ENCODE measurements at regions not wholly inside any gene's neighbourhood (a gene's known extent, or its start where the extent isn't known, plus 50 kb on each side); places are given as distances from the start of the nearest gene placed in this dataset.

- Histone ChIP-seq H3K4me3 (no peak overlapping the region), H3K27ac (no peak overlapping the region), H3K4me1 (replicated peaks in 1 of 2) (peaks cover 4 to 40% of the 10 kb centered on the region in 2 donors)
- ATAC-seq (replicated peaks in 6 of 8), result no peak
- in situ Hi-C loops (cut with MboI; ENCODE audit: low pct_unique_long_range_greater_than_20kb in 2 of 9, low sequenced_read_pairs in 9 of 9, unreplicated experiment in 9 of 9), result no loop called here
- 32 to 94% (median 55%) methylated on average over 1 to 5 of the region's 5 CpGs; no CpG with 5 or more reads in 4 of the 10 experiments for WGBS, 10 experiments
Observed at GRCh38 chrX:118218940-118219339, 102.3 kb upstream of the KLHL13 start.

- no peak overlapping the region for H3K4me3 ChIP-seq
- no peak for ATAC-seq (replicated peaks in 6 of 8)
- 17 to 100% (median 96%) methylated on average over 1 of the region's 1 CpG; no CpG with 5 or more reads in 6 of the 10 experiments for WGBS, 10 experiments
- no peak overlapping the region for H3K27ac ChIP-seq
- in situ Hi-C loops (cut with MboI; ENCODE audit: low pct_unique_long_range_greater_than_20kb in 2 of 9, low sequenced_read_pairs in 9 of 9, unreplicated experiment in 9 of 9), result no loop called here
- peaks cover 4 to 40% of the 10 kb centered on the region in 2 donors for H3K4me1 ChIP-seq (replicated peaks in 1 of 2)
Observed at GRCh38 chrX:118219866-118220265, 103.3 kb upstream of the KLHL13 start.

GRCh38 chrX:118220509-118220908 lies 103.9 kb upstream of the KLHL13 start:
- 0 to 86% (median 46%) methylated on average over 1 of the region's 1 CpG; no CpG with 5 or more reads in 7 of the 10 experiments for WGBS, 10 experiments
- H3K4me1 ChIP-seq (replicated peaks in 1 of 2), result peaks cover 4 to 40% of the 10 kb centered on the region in 2 donors
- H3K4me3 ChIP-seq, result no peak overlapping the region
- peak overlapping the region in 1 of 2 donors; percentile 11 for H3K27ac ChIP-seq
- in situ Hi-C loops (cut with MboI; ENCODE audit: low pct_unique_long_range_greater_than_20kb in 2 of 9, low sequenced_read_pairs in 9 of 9, unreplicated experiment in 9 of 9), result no loop called here
- ATAC-seq (replicated peaks in 6 of 8), result no peak

GRCh38 chrX:118221270-118221669 lies 104.7 kb upstream of the KLHL13 start:
- peak in 5 of 8 experiments; percentile 35 to 68 (median 47) for ATAC-seq (replicated peaks in 6 of 8)
- in situ Hi-C loops (cut with MboI; ENCODE audit: low pct_unique_long_range_greater_than_20kb in 2 of 9, low sequenced_read_pairs in 9 of 9, unreplicated experiment in 9 of 9), result no loop called here
- 24 to 67% (median 36%) methylated on average over 3 to 4 of the region's 4 CpGs; no CpG with 5 or more reads in 6 of the 10 experiments for WGBS, 10 experiments

GRCh38 chrX:118221733-118222132 lies 105.1 kb upstream of the KLHL13 start:
- ATAC-seq (replicated peaks in 6 of 8), result peak in 4 of 8 experiments; percentile 25 to 62 (median 44)
- 0 to 40% (median 21%) methylated on average over 1 to 3 of the region's 3 CpGs for WGBS, 10 experiments
- H3K4me3 ChIP-seq, result no peak overlapping the region
- peaks cover 4 to 29% of the 10 kb centered on the region in 2 donors for H3K4me1 ChIP-seq (replicated peaks in 1 of 2)
- in situ Hi-C loops (cut with MboI; ENCODE audit: low pct_unique_long_range_greater_than_20kb in 2 of 9, low sequenced_read_pairs in 9 of 9, unreplicated experiment in 9 of 9), result no loop called here
- peak overlapping the region in 1 of 2 donors; percentile 11 for H3K27ac ChIP-seq

More at GRCh38 chrX:118221270-118221669, 104.7 kb upstream of the KLHL13 start:
- H3K27ac ChIP-seq, result peak overlapping the region in 1 of 2 donors; percentile 11
- peaks cover 4 to 34% of the 10 kb centered on the region in 2 donors for H3K4me1 ChIP-seq (replicated peaks in 1 of 2)
- no peak overlapping the region for H3K4me3 ChIP-seq

GRCh38 chrX:118222421-118222820 lies 105.8 kb upstream of the KLHL13 start:
- Histone ChIP-seq H3K27ac (no peak overlapping the region), H3K4me1 (replicated peaks in 1 of 2) (peaks cover 4 to 27% of the 10 kb centered on the region in 2 donors), H3K4me3 (no peak overlapping the region)
- in situ Hi-C loops (cut with MboI; ENCODE audit: low pct_unique_long_range_greater_than_20kb in 2 of 9, low sequenced_read_pairs in 9 of 9, unreplicated experiment in 9 of 9), result no loop called here
- ATAC-seq (replicated peaks in 6 of 8), result no peak

GRCh38 chrX:118225711-118226428 lies 109.3 kb upstream of the KLHL13 start:
- Histone ChIP-seq H3K4me3 (no peak overlapping the region), H3K4me1 (replicated peaks in 1 of 2) (peaks cover 0 to 17% of the 10 kb centered on the region in 2 donors), H3K27ac (no peak overlapping the region)
- WGBS, 10 experiments, result 0 to 100% (median 55%) methylated on average over 1 to 3 of the region's 3 CpGs; no CpG with 5 or more reads in 4 of the 10 experiments
- in situ Hi-C loops (cut with MboI; ENCODE audit: low pct_unique_long_range_greater_than_20kb in 2 of 9, low sequenced_read_pairs in 9 of 9, unreplicated experiment in 9 of 9), result loop anchor here in 1 of 9 experiments (25.0 kb wide), 1 partner anchor 239 kb away; no protein-coding TSS in a partner anchor
- ATAC-seq (replicated peaks in 6 of 8), result peak; percentile 54 to 70 (median 60)

GRCh38 chrX:118228041-118228440 lies 111.4 kb upstream of the KLHL13 start:
- 0 to 100% (median 26%) methylated on average over 1 to 4 of the region's 4 CpGs; no CpG with 5 or more reads in 5 of the 10 experiments for WGBS, 10 experiments
- H3K4me3 ChIP-seq, result no peak overlapping the region
- in situ Hi-C loops (cut with MboI; ENCODE audit: low pct_unique_long_range_greater_than_20kb in 2 of 9, low sequenced_read_pairs in 9 of 9, unreplicated experiment in 9 of 9), result loop anchor here in 1 of 9 experiments (25.0 kb wide), 1 partner anchor 241 kb away; no protein-coding TSS in a partner anchor
- ATAC-seq (replicated peaks in 6 of 8), result no peak
- no peaks in the 10 kb centered on the region for H3K4me1 ChIP-seq (replicated peaks in 1 of 2)
- no peak overlapping the region for H3K27ac ChIP-seq

GRCh38 chrX:118228456-118228855 lies 111.8 kb upstream of the KLHL13 start:
- Histone ChIP-seq H3K4me3 (no peak overlapping the region), H3K27ac (no peak overlapping the region), H3K4me1 (replicated peaks in 1 of 2) (no peaks in the 10 kb centered on the region)
- ATAC-seq (replicated peaks in 6 of 8), result no peak
- WGBS, 10 experiments, result 58 to 60% methylated on average over 1 of the region's 1 CpG; no CpG with 5 or more reads in 8 of the 10 experiments
- in situ Hi-C loops (cut with MboI; ENCODE audit: low pct_unique_long_range_greater_than_20kb in 2 of 9, low sequenced_read_pairs in 9 of 9, unreplicated experiment in 9 of 9), result loop anchor here in 1 of 9 experiments (25.0 kb wide), 1 partner anchor 241 kb away; no protein-coding TSS in a partner anchor

- in situ Hi-C loops (cut with MboI; ENCODE audit: low pct_unique_long_range_greater_than_20kb in 2 of 9, low sequenced_read_pairs in 9 of 9, unreplicated experiment in 9 of 9), result loop anchor here in 1 of 9 experiments (25.0 kb wide), 1 partner anchor 244 kb away; no protein-coding TSS in a partner anchor
- Histone ChIP-seq H3K27ac (no peak overlapping the region), H3K4me1 (replicated peaks in 1 of 2) (no peaks in the 10 kb centered on the region), H3K4me3 (no peak overlapping the region)
- ATAC-seq (replicated peaks in 6 of 8), result no peak
Observed at GRCh38 chrX:118231464-118231863, 114.4 kb upstream of the WDR44 start.

GRCh38 chrX:118239178-118239870 lies 106.6 kb upstream of the WDR44 start:
- WGBS, 10 experiments, result 0 to 39% (median 29%) methylated on average over 1 to 2 of the region's 2 CpGs; no CpG with 5 or more reads in 5 of the 10 experiments
- in situ Hi-C loops (cut with MboI; ENCODE audit: low pct_unique_long_range_greater_than_20kb in 2 of 9, low sequenced_read_pairs in 9 of 9, unreplicated experiment in 9 of 9), result loop anchor here in 1 of 9 experiments (25.0 kb wide), 1 partner anchor 252 kb away; no protein-coding TSS in a partner anchor
- H3K27ac ChIP-seq, result no peak overlapping the region
- no peaks in the 10 kb centered on the region for H3K4me1 ChIP-seq (replicated peaks in 1 of 2)
- ATAC-seq (replicated peaks in 6 of 8), result peak in 1 of 8 experiments; percentile 29
- no peak overlapping the region for H3K4me3 ChIP-seq

GRCh38 chrX:118239913-118240698 lies 105.8 kb upstream of the WDR44 start:
- H3K4me1 ChIP-seq (replicated peaks in 1 of 2), result no peaks in the 10 kb centered on the region
- 29 to 100% (median 51%) methylated on average over 1 to 6 of the region's 6 CpGs; no CpG with 5 or more reads in 4 of the 10 experiments for WGBS, 10 experiments
- no peak overlapping the region for H3K4me3 ChIP-seq
- in situ Hi-C loops (cut with MboI; ENCODE audit: low pct_unique_long_range_greater_than_20kb in 2 of 9, low sequenced_read_pairs in 9 of 9, unreplicated experiment in 9 of 9), result loop anchor here in 1 of 9 experiments (25.0 kb wide), 1 partner anchor 253 kb away; no protein-coding TSS in a partner anchor
- H3K27ac ChIP-seq, result no peak overlapping the region
- ATAC-seq (replicated peaks in 6 of 8), result no peak
